ENCODE measurements at regions not wholly inside any gene's neighbourhood (a gene's known extent, or its start where the extent isn't known, plus 50 kb on each side); places are given as distances from the start of the nearest gene placed in this dataset.

GRCh38 chr2:105691947-105692390, 52.7 kb upstream of the NCK2 start:
- no peak overlapping the region for H3K4me3 ChIP-seq (ENCODE audit: low read length)
- no peaks in the 10 kb centered on the region for H3K9me3 ChIP-seq (ENCODE audit: low read length)
- H2AFZ ChIP-seq (ENCODE audit: low read depth, low read length): no peak overlapping the region
- H3K36me3 ChIP-seq (ENCODE audit: insufficient read depth, low read length): no peaks in the 10 kb centered on the region
- H3K27me3 ChIP-seq (ENCODE audit: insufficient read depth, low read length): no peaks in the 10 kb centered on the region
- H3K4me1 ChIP-seq (ENCODE audit: insufficient read depth, low read length): no peaks in the 10 kb centered on the region

GRCh38 chr2:105690566-105690965, 54.1 kb upstream of the NCK2 start:
- Histone ChIP-seq H3K4me3 (ENCODE audit: low read length) (no peak overlapping the region), H3K27me3 (ENCODE audit: insufficient read depth, low read length) (no peaks in the 10 kb centered on the region), H3K36me3 (ENCODE audit: insufficient read depth, low read length) (no peaks in the 10 kb centered on the region)

GRCh38 chr2:105689484-105689883, 55.2 kb upstream of the NCK2 start:
- Histone ChIP-seq H3K9me3 (ENCODE audit: low read length) (no peaks in the 10 kb centered on the region), H3K4me1 (ENCODE audit: insufficient read depth, low read length) (no peaks in the 10 kb centered on the region), H3K36me3 (ENCODE audit: insufficient read depth, low read length) (no peaks in the 10 kb centered on the region), H3K4me3 (ENCODE audit: low read length) (no peak overlapping the region), H3K27me3 (ENCODE audit: insufficient read depth, low read length) (no peaks in the 10 kb centered on the region), H2AFZ (ENCODE audit: low read depth, low read length) (no peak overlapping the region)

More at GRCh38 chr2:105690566-105690965, 54.1 kb upstream of the NCK2 start:
- Histone ChIP-seq H2AFZ (ENCODE audit: low read depth, low read length) (no peak overlapping the region), H3K9me3 (ENCODE audit: low read length) (no peaks in the 10 kb centered on the region), H3K4me1 (ENCODE audit: insufficient read depth, low read length) (no peaks in the 10 kb centered on the region)

- no peaks in the 10 kb centered on the region for H3K36me3 ChIP-seq (ENCODE audit: insufficient read depth, low read length)
- no peaks in the 10 kb centered on the region for H3K9me3 ChIP-seq (ENCODE audit: low read length)
- no peak overlapping the region for H3K4me3 ChIP-seq (ENCODE audit: low read length)
- no peak overlapping the region for H2AFZ ChIP-seq (ENCODE audit: low read depth, low read length)
- H3K27me3 ChIP-seq (ENCODE audit: insufficient read depth, low read length): no peaks in the 10 kb centered on the region
- no peaks in the 10 kb centered on the region for H3K4me1 ChIP-seq (ENCODE audit: insufficient read depth, low read length)
Measured at GRCh38 chr2:105688946-105689345, 55.8 kb upstream of the NCK2 start.

- Histone ChIP-seq H2AFZ (ENCODE audit: low read depth, low read length) (no peak overlapping the region), H3K4me3 (ENCODE audit: low read length) (no peak overlapping the region), H3K9me3 (ENCODE audit: low read length) (no peaks in the 10 kb centered on the region), H3K36me3 (ENCODE audit: insufficient read depth, low read length) (no peaks in the 10 kb centered on the region), H3K4me1 (ENCODE audit: insufficient read depth, low read length) (no peaks in the 10 kb centered on the region), H3K27me3 (ENCODE audit: insufficient read depth, low read length) (no peaks in the 10 kb centered on the region)
Measured at GRCh38 chr2:105686588-105686987, 58.1 kb upstream of the NCK2 start.

GRCh38 chr2:105683011-105683492, 61.7 kb upstream of the NCK2 start:
- no peaks in the 10 kb centered on the region for H3K4me1 ChIP-seq (ENCODE audit: insufficient read depth, low read length)
- no peaks in the 10 kb centered on the region for H3K9me3 ChIP-seq (ENCODE audit: low read length)
- no peak overlapping the region for H3K4me3 ChIP-seq (ENCODE audit: low read length)
- no peaks in the 10 kb centered on the region for H3K36me3 ChIP-seq (ENCODE audit: insufficient read depth, low read length)
- no peaks in the 10 kb centered on the region for H3K27me3 ChIP-seq (ENCODE audit: insufficient read depth, low read length)
- no peak overlapping the region for H2AFZ ChIP-seq (ENCODE audit: low read depth, low read length)

GRCh38 chr2:105682401-105682800, 62.3 kb upstream of the NCK2 start:
- no peaks in the 10 kb centered on the region for H3K36me3 ChIP-seq (ENCODE audit: insufficient read depth, low read length)
- no peaks in the 10 kb centered on the region for H3K4me1 ChIP-seq (ENCODE audit: insufficient read depth, low read length)
- H3K9me3 ChIP-seq (ENCODE audit: low read length): no peaks in the 10 kb centered on the region
- H3K4me3 ChIP-seq (ENCODE audit: low read length): no peak overlapping the region
- H3K27me3 ChIP-seq (ENCODE audit: insufficient read depth, low read length): no peaks in the 10 kb centered on the region
- no peak overlapping the region for H2AFZ ChIP-seq (ENCODE audit: low read depth, low read length)

- Histone ChIP-seq H3K4me3 (ENCODE audit: low read length) (no peak overlapping the region), H3K36me3 (ENCODE audit: insufficient read depth, low read length) (no peaks in the 10 kb centered on the region), H3K9me3 (ENCODE audit: low read length) (no peaks in the 10 kb centered on the region), H3K27me3 (ENCODE audit: insufficient read depth, low read length) (no peaks in the 10 kb centered on the region), H3K4me1 (ENCODE audit: insufficient read depth, low read length) (no peaks in the 10 kb centered on the region), H2AFZ (ENCODE audit: low read depth, low read length) (no peak overlapping the region)
Measured at GRCh38 chr2:105681927-105682326, 62.8 kb upstream of the NCK2 start.

GRCh38 chr2:105680357-105680756, 64.4 kb upstream of the NCK2 start:
- H3K27me3 ChIP-seq (ENCODE audit: insufficient read depth, low read length): no peaks in the 10 kb centered on the region
- no peak overlapping the region for H2AFZ ChIP-seq (ENCODE audit: low read depth, low read length)
- peaks cover 4% of the 10 kb centered on the region for H3K4me1 ChIP-seq (ENCODE audit: insufficient read depth, low read length)
- no peaks in the 10 kb centered on the region for H3K36me3 ChIP-seq (ENCODE audit: insufficient read depth, low read length)
- H3K4me3 ChIP-seq (ENCODE audit: low read length): no peak overlapping the region
- no peaks in the 10 kb centered on the region for H3K9me3 ChIP-seq (ENCODE audit: low read length)

GRCh38 chr2:105678346-105678745, 66.4 kb upstream of the NCK2 start:
- H3K27me3 ChIP-seq (ENCODE audit: insufficient read depth, low read length): no peaks in the 10 kb centered on the region
- H3K4me3 ChIP-seq (ENCODE audit: low read length): no peak overlapping the region

GRCh38 chr2:105677901-105678300, 66.8 kb upstream of the NCK2 start:
- Histone ChIP-seq H3K4me3 (ENCODE audit: low read length) (no peak overlapping the region), H3K36me3 (ENCODE audit: insufficient read depth, low read length) (no peaks in the 10 kb centered on the region), H3K27me3 (ENCODE audit: insufficient read depth, low read length) (no peaks in the 10 kb centered on the region), H2AFZ (ENCODE audit: low read depth, low read length) (no peak overlapping the region), H3K9me3 (ENCODE audit: low read length) (no peaks in the 10 kb centered on the region), H3K4me1 (ENCODE audit: insufficient read depth, low read length) (peaks cover 16% of the 10 kb centered on the region)

More at GRCh38 chr2:105678346-105678745, 66.4 kb upstream of the NCK2 start:
- Histone ChIP-seq H2AFZ (ENCODE audit: low read depth, low read length) (no peak overlapping the region), H3K9me3 (ENCODE audit: low read length) (no peaks in the 10 kb centered on the region), H3K36me3 (ENCODE audit: insufficient read depth, low read length) (no peaks in the 10 kb centered on the region), H3K4me1 (ENCODE audit: insufficient read depth, low read length) (peaks cover 16% of the 10 kb centered on the region)

GRCh38 chr2:105675841-105676240, 68.9 kb upstream of the NCK2 start:
- Histone ChIP-seq H3K9me3 (ENCODE audit: low read length) (no peaks in the 10 kb centered on the region), H3K4me3 (ENCODE audit: low read length) (no peak overlapping the region), H3K27me3 (ENCODE audit: insufficient read depth, low read length) (no peaks in the 10 kb centered on the region), H3K36me3 (ENCODE audit: insufficient read depth, low read length) (no peaks in the 10 kb centered on the region), H2AFZ (ENCODE audit: low read depth, low read length) (no peak overlapping the region), H3K4me1 (ENCODE audit: insufficient read depth, low read length) (peaks cover 16% of the 10 kb centered on the region)

- H3K4me3 ChIP-seq (ENCODE audit: low read length): no peak overlapping the region
- H2AFZ ChIP-seq (ENCODE audit: low read depth, low read length): no peak overlapping the region
- H3K27me3 ChIP-seq (ENCODE audit: insufficient read depth, low read length): no peaks in the 10 kb centered on the region
- no peaks in the 10 kb centered on the region for H3K9me3 ChIP-seq (ENCODE audit: low read length)
- no peaks in the 10 kb centered on the region for H3K36me3 ChIP-seq (ENCODE audit: insufficient read depth, low read length)
- peaks cover 16% of the 10 kb centered on the region for H3K4me1 ChIP-seq (ENCODE audit: insufficient read depth, low read length)
Measured at GRCh38 chr2:105674859-105675541, 69.7 kb upstream of the NCK2 start.

- Histone ChIP-seq H3K9me3 (ENCODE audit: low read length) (no peaks in the 10 kb centered on the region), H3K36me3 (ENCODE audit: insufficient read depth, low read length) (no peaks in the 10 kb centered on the region), H3K27me3 (ENCODE audit: insufficient read depth, low read length) (no peaks in the 10 kb centered on the region), H3K4me3 (ENCODE audit: low read length) (no peak overlapping the region), H3K4me1 (ENCODE audit: insufficient read depth, low read length) (peaks cover 16% of the 10 kb centered on the region), H2AFZ (ENCODE audit: low read depth, low read length) (no peak overlapping the region)
Measured at GRCh38 chr2:105674401-105674800, 70.3 kb upstream of the NCK2 start.
